GM12891 (cell line): ENCODE measurements at regions not wholly inside any gene's neighbourhood (a gene's known extent, or its start where the extent isn't known, plus 50 kb on each side); places are given as distances from the start of the nearest gene placed in this dataset.

Experiments used
- POLR2A ChIP-seq: IDR thresholded peaks from 2 replicates; pipeline ENCODE4 v1.6.1; 2011; ENCODE audit warnings: low read depth, low read length, control low read depth
- POLR2AphosphoS5 ChIP-seq: IDR thresholded peaks from 2 replicates; pipeline ENCODE4 v1.6.1; 2011; ENCODE audit warnings: low read depth, low read length, control low read depth

DNA sequence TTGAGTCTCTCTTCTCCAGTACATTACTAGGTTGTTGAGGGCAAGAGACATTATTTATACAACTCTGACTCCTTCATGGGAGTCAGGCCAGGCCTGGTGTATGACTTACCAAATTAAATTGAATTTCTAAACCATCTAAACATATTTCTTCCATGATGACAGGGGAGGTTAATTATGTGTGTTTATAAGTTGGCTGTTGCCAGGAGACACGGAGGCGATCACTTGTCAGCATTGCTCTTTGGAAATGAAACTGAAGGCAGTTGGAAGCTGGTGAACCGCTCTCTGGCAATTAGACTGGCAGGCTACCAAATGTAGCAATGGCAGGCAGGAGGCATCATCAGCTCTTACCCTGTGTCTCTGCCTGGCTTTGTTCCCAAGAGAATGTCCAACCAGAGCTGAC lies 241.4 kb downstream of the KCNS3 start:
- no peak for TF ChIP-seq POLR2A
- no peak for TF ChIP-seq POLR2AphosphoS5
